ENCODE measurements at regions not wholly inside any gene's neighbourhood (a gene's known extent, or its start where the extent isn't known, plus 50 kb on each side); places are given as distances from the start of the nearest gene placed in this dataset.
"Not testable (repeated sequence)": the region's sequence is repeated elsewhere in the genome, so short reads cannot be mapped to it uniquely, and the experiment has no call there.

DNA sequence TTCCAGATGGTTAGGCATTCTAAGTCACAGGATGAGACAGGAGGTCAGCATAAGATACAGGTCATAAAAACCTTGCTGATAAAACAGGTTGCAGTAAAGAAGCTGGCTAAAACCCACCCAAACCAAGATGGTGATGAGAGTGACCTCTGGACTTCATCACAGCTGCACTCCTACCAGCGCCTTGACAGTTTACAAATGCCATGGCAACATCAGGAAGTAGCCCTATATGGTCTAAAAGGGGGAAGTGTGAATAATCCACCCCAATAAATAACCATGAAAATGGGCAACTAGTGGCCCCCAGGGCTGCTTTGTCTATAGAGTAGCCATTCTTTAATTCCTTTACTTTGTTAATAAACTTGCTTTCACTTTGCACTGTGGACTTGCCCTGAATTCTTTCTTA lies 1448.4 kb downstream of the KCNT2 start:
- TF ChIP-seq, protein P1, sequence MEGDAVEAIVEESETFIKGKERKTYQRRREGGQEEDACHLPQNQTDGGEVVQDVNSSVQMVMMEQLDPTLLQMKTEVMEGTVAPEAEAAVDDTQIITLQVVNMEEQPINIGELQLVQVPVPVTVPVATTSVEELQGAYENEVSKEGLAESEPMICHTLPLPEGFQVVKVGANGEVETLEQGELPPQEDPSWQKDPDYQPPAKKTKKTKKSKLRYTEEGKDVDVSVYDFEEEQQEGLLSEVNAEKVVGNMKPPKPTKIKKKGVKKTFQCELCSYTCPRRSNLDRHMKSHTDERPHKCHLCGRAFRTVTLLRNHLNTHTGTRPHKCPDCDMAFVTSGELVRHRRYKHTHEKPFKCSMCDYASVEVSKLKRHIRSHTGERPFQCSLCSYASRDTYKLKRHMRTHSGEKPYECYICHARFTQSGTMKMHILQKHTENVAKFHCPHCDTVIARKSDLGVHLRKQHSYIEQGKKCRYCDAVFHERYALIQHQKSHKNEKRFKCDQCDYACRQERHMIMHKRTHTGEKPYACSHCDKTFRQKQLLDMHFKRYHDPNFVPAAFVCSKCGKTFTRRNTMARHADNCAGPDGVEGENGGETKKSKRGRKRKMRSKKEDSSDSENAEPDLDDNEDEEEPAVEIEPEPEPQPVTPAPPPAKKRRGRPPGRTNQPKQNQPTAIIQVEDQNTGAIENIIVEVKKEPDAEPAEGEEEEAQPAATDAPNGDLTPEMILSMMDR (IDR thresholded peaks at IDR 0.05): not testable (repeated sequence)
- TF ChIP-seq POLR2A (IDR thresholded peaks at IDR 0.05): not testable (repeated sequence)

Data from heart left ventricle (tissue), 13 donors.